Activated CD8-positive, alpha-beta T cell treated with anti-CD3 and anti-CD28 coated beads for 36 hours (primary cell): ENCODE measurements at regions not wholly inside any gene's neighbourhood (a gene's known extent, or its start where the extent isn't known, plus 50 kb on each side); places are given as distances from the start of the nearest gene placed in this dataset.

ENCODE experiments used
- ATAC-seq: fragments of 200-7000 bp; cut with Tn5 transposase; one replicate; pipeline ENCODE4 v1.10.0; 2021; ENCODE audit warnings: mild to moderate bottlenecking, moderate library complexity
- CTCF ChIA-PET: fragments of 350-600 bp; sonication (Branson Sonifier 250); formaldehyde crosslinking; loops from one replicate; lab custom pipeline; 2021; ENCODE audit warnings: antibody characterized with exemption; lab: Charles Lee
- POLR2A ChIA-PET: fragments of 350-600 bp; sonication (Branson Sonifier 250); formaldehyde crosslinking; loops from one replicate; lab custom pipeline; 2021; ENCODE audit warnings: antibody characterized with exemption; lab: Charles Lee
- DNase-seq: peaks from one replicate; pipeline ENCODE4 v3.0.0-alpha.2; 2020
- H3K27ac Mint-ChIP-seq: one replicate; pipeline ENCODE4 v1.8.0; 2021; ENCODE audit warnings: mild to moderate bottlenecking, mixed read lengths
- H3K27me3 Mint-ChIP-seq: one replicate; pipeline ENCODE4 v1.8.0; 2021; ENCODE audit warnings: mixed read lengths
- H3K36me3 Mint-ChIP-seq: one replicate; pipeline ENCODE4 v1.8.0; 2021; ENCODE audit warnings: low read depth, mixed read lengths
- H3K4me1 Mint-ChIP-seq: one replicate; pipeline ENCODE4 v1.8.0; 2021; ENCODE audit warnings: low read depth, mixed read lengths
- H3K4me3 Mint-ChIP-seq: one replicate; pipeline ENCODE4 v1.8.0; 2021; ENCODE audit warnings: mild to moderate bottlenecking, moderate library complexity, mixed read lengths
- H3K9me3 Mint-ChIP-seq: one replicate; pipeline ENCODE4 v1.8.0; 2021; ENCODE audit warnings: mixed read lengths
- CTCF ChIP-seq: fragments of 200-600 bp; IDR thresholded peaks from one replicate; pipeline ENCODE4 v1.8.0; 2022; ENCODE audit warnings: antibody characterized with exemption, mild to moderate bottlenecking
- intact Hi-C: fragments of 100-400 bp; cut with micrococcal nuclease; formaldehyde crosslinking; loops from one replicate; pipeline ENCODE4 v1.10.0; 2022

GRCh38 chr1:87191646-87192045 is 137.0 kb upstream of the LMO4 start:
- TF ChIP-seq CTCF = no peak
- intact Hi-C loops = no loop called here
- ATAC-seq = no peak
- ChIA-PET POLR2A (no interaction called here), CTCF (no interaction called here)
- Mint-ChIP-seq H3K27ac (no peak overlapping the region), H3K36me3 (no peaks in the 10 kb centered on the region), H3K27me3 (peaks cover 10% of the 10 kb centered on the region), H3K9me3 (peaks cover 7% of the 10 kb centered on the region), H3K4me3 (no peak overlapping the region), H3K4me1 (no peaks in the 10 kb centered on the region)
- DNase-seq = no peak

- peaks cover 10% of the 10 kb centered on the region for H3K27me3 Mint-ChIP-seq
- ChIA-PET CTCF (no interaction called here), POLR2A (no interaction called here)
- H3K4me3 Mint-ChIP-seq = no peak overlapping the region
- no peak for TF ChIP-seq CTCF
- no peaks in the 10 kb centered on the region for H3K36me3 Mint-ChIP-seq
- no peak for DNase-seq
- H3K9me3 Mint-ChIP-seq = peaks cover 7% of the 10 kb centered on the region
- no peaks in the 10 kb centered on the region for H3K4me1 Mint-ChIP-seq
- no peak overlapping the region for H3K27ac Mint-ChIP-seq
- intact Hi-C loops = no loop called here
- ATAC-seq = no peak
Measured at GRCh38 chr1:87194271-87194774, 134.4 kb upstream of the LMO4 start.

GRCh38 chr1:87194856-87195255 is 133.8 kb upstream of the LMO4 start:
- no peaks in the 10 kb centered on the region for H3K36me3 Mint-ChIP-seq
- peaks cover 7% of the 10 kb centered on the region for H3K9me3 Mint-ChIP-seq

GRCh38 chr1:87196110-87196827 is 132.4 kb upstream of the LMO4 start:
- peaks cover 19% of the 10 kb centered on the region for H3K27me3 Mint-ChIP-seq
- H3K4me1 Mint-ChIP-seq = no peaks in the 10 kb centered on the region
- no peak for TF ChIP-seq CTCF

More at GRCh38 chr1:87194856-87195255, 133.8 kb upstream of the LMO4 start:
- no peaks in the 10 kb centered on the region for H3K4me1 Mint-ChIP-seq
- TF ChIP-seq CTCF = no peak
- H3K27me3 Mint-ChIP-seq = peaks cover 11% of the 10 kb centered on the region
- H3K27ac Mint-ChIP-seq = no peak overlapping the region
- intact Hi-C loops = no loop called here
- ATAC-seq (no peak), DNase-seq (no peak)
- POLR2A ChIA-PET = no interaction called here
- CTCF ChIA-PET = no interaction called here
- H3K4me3 Mint-ChIP-seq = no peak overlapping the region

GRCh38 chr1:87197156-87197555 is 131.5 kb upstream of the LMO4 start:
- Mint-ChIP-seq H3K4me3 (no peak overlapping the region), H3K36me3 (no peaks in the 10 kb centered on the region), H3K27me3 (peaks cover 22% of the 10 kb centered on the region), H3K27ac (no peak overlapping the region), H3K9me3 (peaks cover 7% of the 10 kb centered on the region), H3K4me1 (peaks cover 1% of the 10 kb centered on the region)
- ChIA-PET CTCF (no interaction called here), POLR2A (interaction anchor here (0.6 kb wide), 1 partner anchor 58 kb away, joined by 3 read pairs; no protein-coding TSS in a partner anchor)
- no peak for TF ChIP-seq CTCF
- ATAC-seq (no peak), DNase-seq (no peak)
- intact Hi-C loops = no loop called here

More at GRCh38 chr1:87196110-87196827, 132.4 kb upstream of the LMO4 start:
- no peaks in the 10 kb centered on the region for H3K36me3 Mint-ChIP-seq
- intact Hi-C loops = no loop called here
- H3K9me3 Mint-ChIP-seq = peaks cover 7% of the 10 kb centered on the region
- ChIA-PET CTCF (interaction anchor here (1.1 kb wide), 1 partner anchor 9 kb away, joined by 4 read pairs; no protein-coding TSS in a partner anchor), POLR2A (no interaction called here)
- no peak overlapping the region for H3K4me3 Mint-ChIP-seq
- no peak for DNase-seq
- H3K27ac Mint-ChIP-seq = no peak overlapping the region
- no peak for ATAC-seq
